ENCODE measurements at regions not wholly inside any gene's neighbourhood (a gene's known extent, or its start where the extent isn't known, plus 50 kb on each side); places are given as distances from the start of the nearest gene placed in this dataset.

- no peak for DNase-seq
These were observed 459.4 kb upstream of the SGCD start for GRCh38 chr5:155867522-155868088.

GRCh38 chr5:155870636-155871035, 456.3 kb upstream of the SGCD start:
- DNase-seq, result no peak

GRCh38 chr5:155871623-155872022, 455.3 kb upstream of the SGCD start:
- DNase-seq, result no peak

- DNase-seq, result peak; percentile 69
These were observed 454.2 kb upstream of the SGCD start for GRCh38 chr5:155872629-155873220.

- no peak for DNase-seq
These were observed 447.9 kb upstream of the SGCD start for GRCh38 chr5:155878991-155879575.

- no peak for DNase-seq
These were observed 442.9 kb upstream of the SGCD start for GRCh38 chr5:155884041-155884440.

GRCh38 chr5:155885199-155885598, 441.8 kb upstream of the SGCD start:
- no peak for DNase-seq

- DNase-seq, result no peak
These were observed 440.5 kb upstream of the SGCD start for GRCh38 chr5:155886311-155887031.

GRCh38 chr5:155895484-155895883, 431.5 kb upstream of the SGCD start:
- no peak for DNase-seq

- no peak for DNase-seq
These were observed 429.2 kb upstream of the SGCD start for GRCh38 chr5:155897761-155898160.

GRCh38 chr5:155898284-155898683, 428.7 kb upstream of the SGCD start:
- DNase-seq, result no peak

GRCh38 chr5:155903791-155904190, 423.2 kb upstream of the SGCD start:
- no peak for DNase-seq

GRCh38 chr5:155905364-155905763, 421.6 kb upstream of the SGCD start:
- no peak for DNase-seq

- no peak for DNase-seq
These were observed 420.9 kb upstream of the SGCD start for GRCh38 chr5:155906046-155906445.

GRCh38 chr5:155908543-155908942, 418.4 kb upstream of the SGCD start:
- no peak for DNase-seq

- DNase-seq, result no peak
These were observed 414.7 kb upstream of the SGCD start for GRCh38 chr5:155912291-155912690.

GRCh38 chr5:155914766-155915165, 412.2 kb upstream of the SGCD start:
- no peak for DNase-seq

- DNase-seq, result no peak
These were observed 411.4 kb upstream of the SGCD start for GRCh38 chr5:155915601-155916000.

- DNase-seq, result no peak
These were observed 407.8 kb upstream of the SGCD start for GRCh38 chr5:155919126-155919525.

- DNase-seq, result no peak
These were observed 407.2 kb upstream of the SGCD start for GRCh38 chr5:155919725-155920124.

GRCh38 chr5:155921621-155922020, 405.3 kb upstream of the SGCD start:
- DNase-seq, result no peak

- DNase-seq, result no peak
These were observed 403.2 kb upstream of the SGCD start for GRCh38 chr5:155923784-155924183.

- DNase-seq, result no peak
These were observed 400.9 kb upstream of the SGCD start for GRCh38 chr5:155926031-155926430.

- DNase-seq, result no peak
These were observed 400.2 kb upstream of the SGCD start for GRCh38 chr5:155926766-155927165.
